Peyer's patch (tissue), 4 donors: ENCODE measurements at regions not wholly inside any gene's neighbourhood (a gene's known extent, or its start where the extent isn't known, plus 50 kb on each side); places are given as distances from the start of the nearest gene placed in this dataset.

Source experiments
- CTCF ChIP-seq, 6 experiments: fragments of 450-650 bp in 4 of 6; fragments of 200-600 bp in 2 of 6; sonication (generic) in 1 of 6; IDR thresholded peaks; one replicate each; pipeline ENCODE4 v1.5.1; 2017 to 2019; ENCODE audit warnings: antibody characterized with exemption in 6 of 6, mild to moderate bottlenecking in 3 of 6, moderate library complexity in 1 of 6
- POLR2A ChIP-seq, 2 donors: fragments of 450-650 bp; IDR thresholded peaks; one replicate each; pipeline ENCODE4 v1.5.1; 2017; ENCODE audit warnings: antibody characterized with exemption in 2 of 2, mild to moderate bottlenecking in 2 of 2, moderate library complexity in 2 of 2

GRCh38 chr17:77826132-77826873, 132.2 kb upstream of the TNRC6C start:
- no peak for TF ChIP-seq POLR2A (IDR thresholded peaks at IDR 0.05)
- TF ChIP-seq CTCF (IDR thresholded peaks at IDR 0.05), result no peak
